Neural crest cell (in vitro differentiated cells): ENCODE measurements at regions not wholly inside any gene's neighbourhood (a gene's known extent, or its start where the extent isn't known, plus 50 kb on each side); places are given as distances from the start of the nearest gene placed in this dataset.

Source experiments
- DNase-seq: peaks from one replicate; pipeline ENCODE4 v3.0.0; 2021; ENCODE audit warnings: low read depth, mixed read lengths, low spot score
- H3K27ac Mint-ChIP-seq: one replicate; pipeline ENCODE4 v1.8.0; 2021; ENCODE audit warnings: mild to moderate bottlenecking, mixed read lengths; ENCODE audit not compliant: unreplicated experiment
- H3K27me3 Mint-ChIP-seq: 2 replicates; pipeline ENCODE4 v1.8.0; 2021; ENCODE audit warnings: low read depth, mild to moderate bottlenecking, mixed read lengths
- H3K36me3 Mint-ChIP-seq: 2 replicates; pipeline ENCODE4 v1.8.0; 2021; ENCODE audit warnings: low read depth, mild to moderate bottlenecking, mixed read lengths
- H3K4me1 Mint-ChIP-seq: 2 replicates; pipeline ENCODE4 v1.8.0; 2021; ENCODE audit warnings: mixed read lengths
- H3K4me3 Mint-ChIP-seq: one replicate; pipeline ENCODE4 v1.8.0; 2021; ENCODE audit warnings: mild to moderate bottlenecking, mixed read lengths
- H3K9me3 Mint-ChIP-seq: 2 replicates; pipeline ENCODE4 v1.8.0; 2021; ENCODE audit warnings: mixed read lengths
- CTCF ChIP-seq: fragments of 200-600 bp; sonication (generic); conservative IDR thresholded peaks from 2 replicates; pipeline ENCODE4 v1.5.0; 2021; ENCODE audit warnings: antibody characterized with exemption, mild to moderate bottlenecking

DNA sequence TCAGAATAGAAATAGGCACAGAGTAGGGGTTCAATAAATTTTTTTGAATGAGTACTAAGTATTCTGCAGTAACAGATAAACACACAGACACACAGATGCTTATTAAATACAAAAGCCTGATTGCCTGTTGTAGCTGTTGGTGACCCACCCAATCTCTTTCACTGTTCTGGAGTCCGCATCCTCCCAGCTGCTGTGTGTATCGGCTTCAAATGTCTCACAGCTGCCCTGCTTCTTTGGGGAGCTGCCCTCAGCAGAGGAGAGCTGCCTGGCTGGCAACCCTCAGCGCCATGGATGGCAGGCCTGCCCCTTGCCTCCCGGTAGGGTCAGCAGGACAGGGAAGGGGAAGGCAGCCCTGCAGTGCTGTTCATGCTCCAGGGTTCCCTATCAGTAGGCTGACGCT, 50.5 kb upstream of the PRNP start:
- H3K27ac Mint-ChIP-seq = no peak overlapping the region
- H3K4me1 Mint-ChIP-seq = peaks cover 7% of the 10 kb centered on the region
- H3K36me3 Mint-ChIP-seq = peaks cover 5% of the 10 kb centered on the region
- H3K9me3 Mint-ChIP-seq = peaks cover 5% of the 10 kb centered on the region
- peaks cover 3% of the 10 kb centered on the region for H3K27me3 Mint-ChIP-seq
- no peak for TF ChIP-seq CTCF
- no peak overlapping the region for H3K4me3 Mint-ChIP-seq
- no peak for DNase-seq

DNA sequence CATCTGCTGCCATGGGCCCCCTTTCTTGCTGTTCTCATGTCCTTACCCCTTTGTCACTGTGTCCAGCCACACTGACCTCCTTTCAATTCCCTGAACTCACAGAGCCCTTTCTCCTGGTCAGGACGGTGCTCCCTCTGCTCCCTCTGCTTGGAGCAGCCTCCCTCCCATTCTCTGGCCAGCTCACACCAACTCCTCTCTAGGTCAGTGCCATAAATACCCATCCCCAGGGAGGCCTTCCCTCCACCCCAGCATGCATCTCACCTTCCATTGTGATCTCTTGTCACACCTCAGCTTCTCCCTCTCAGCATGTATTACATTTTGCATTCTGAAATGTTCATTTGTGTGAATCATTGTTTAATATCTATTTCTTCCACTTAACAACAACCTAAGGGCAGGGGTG, 50.9 kb upstream of the PRNP start:
- H3K4me3 Mint-ChIP-seq = no peak overlapping the region
- TF ChIP-seq CTCF = no peak
- no peak overlapping the region for H3K27ac Mint-ChIP-seq
- H3K4me1 Mint-ChIP-seq = peaks cover 7% of the 10 kb centered on the region
- H3K36me3 Mint-ChIP-seq = peaks cover 5% of the 10 kb centered on the region
- peaks cover 5% of the 10 kb centered on the region for H3K9me3 Mint-ChIP-seq
- H3K27me3 Mint-ChIP-seq = peaks cover 3% of the 10 kb centered on the region
- no peak for DNase-seq

GRCh38 chr20:4633780-4634179, 52.5 kb upstream of the PRNP start:
- peaks cover 9% of the 10 kb centered on the region for H3K9me3 Mint-ChIP-seq
- H3K27ac Mint-ChIP-seq = no peak overlapping the region
- H3K36me3 Mint-ChIP-seq = peaks cover 5% of the 10 kb centered on the region
- no peak for TF ChIP-seq CTCF
- no peak for DNase-seq
- peaks cover 5% of the 10 kb centered on the region for H3K4me1 Mint-ChIP-seq
- peaks cover 3% of the 10 kb centered on the region for H3K27me3 Mint-ChIP-seq
- H3K4me3 Mint-ChIP-seq = no peak overlapping the region

GRCh38 chr20:4633379-4633778, 52.9 kb upstream of the PRNP start:
- peaks cover 3% of the 10 kb centered on the region for H3K27me3 Mint-ChIP-seq
- peaks cover 5% of the 10 kb centered on the region for H3K36me3 Mint-ChIP-seq
- no peak for DNase-seq
- no peak overlapping the region for H3K4me3 Mint-ChIP-seq
- H3K9me3 Mint-ChIP-seq = peaks cover 9% of the 10 kb centered on the region
- no peak for TF ChIP-seq CTCF
- H3K27ac Mint-ChIP-seq = no peak overlapping the region
- H3K4me1 Mint-ChIP-seq = peaks cover 1% of the 10 kb centered on the region

GRCh38 chr20:4632876-4633275, 53.4 kb upstream of the PRNP start:
- no peak overlapping the region for H3K27ac Mint-ChIP-seq
- DNase-seq = no peak
- H3K27me3 Mint-ChIP-seq = peaks cover 3% of the 10 kb centered on the region
- H3K4me3 Mint-ChIP-seq = no peak overlapping the region
- no peak for TF ChIP-seq CTCF
- peaks cover 9% of the 10 kb centered on the region for H3K9me3 Mint-ChIP-seq
- no peaks in the 10 kb centered on the region for H3K4me1 Mint-ChIP-seq
- peaks cover 5% of the 10 kb centered on the region for H3K36me3 Mint-ChIP-seq

DNA sequence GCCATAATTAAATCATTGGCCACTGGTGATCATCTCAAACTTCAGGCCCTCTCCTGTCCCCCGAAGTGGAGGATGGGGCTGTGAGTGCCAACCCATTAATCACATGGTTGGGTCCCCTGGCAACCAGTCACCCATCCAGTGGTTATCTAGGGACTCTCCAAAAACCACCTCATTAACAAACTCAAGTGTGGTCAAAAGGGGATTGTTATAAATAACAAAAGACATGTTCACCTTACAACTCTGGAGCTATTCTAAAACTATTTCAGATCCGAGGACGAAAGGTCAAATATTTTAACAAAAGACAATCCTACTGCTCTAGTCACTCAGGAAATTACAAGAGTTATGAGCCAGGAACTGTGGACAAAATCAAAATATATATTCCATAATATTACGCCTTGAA, 60.0 kb upstream of the PRNP start:
- Mint-ChIP-seq H3K27ac (no peak overlapping the region), H3K9me3 (peaks cover 8% of the 10 kb centered on the region), H3K4me3 (no peak overlapping the region), H3K36me3 (peaks cover 2% of the 10 kb centered on the region), H3K27me3 (peaks cover 6% of the 10 kb centered on the region), H3K4me1 (no peaks in the 10 kb centered on the region)
- TF ChIP-seq CTCF = no peak
- no peak for DNase-seq
